ENCODE measurements at regions not wholly inside any gene's neighbourhood (a gene's known extent, or its start where the extent isn't known, plus 50 kb on each side); places are given as distances from the start of the nearest gene placed in this dataset.
"Not testable (repeated sequence)": the region's sequence is repeated elsewhere in the genome, so short reads cannot be mapped to it uniquely, and the experiment has no call there.

GRCh38 chr10:37003126-37003525 lies 122.3 kb upstream of the ANKRD30A start:
- no peak for TF ChIP-seq ZFX (IDR thresholded peaks at IDR 0.05)
- TF ChIP-seq, protein P1, sequence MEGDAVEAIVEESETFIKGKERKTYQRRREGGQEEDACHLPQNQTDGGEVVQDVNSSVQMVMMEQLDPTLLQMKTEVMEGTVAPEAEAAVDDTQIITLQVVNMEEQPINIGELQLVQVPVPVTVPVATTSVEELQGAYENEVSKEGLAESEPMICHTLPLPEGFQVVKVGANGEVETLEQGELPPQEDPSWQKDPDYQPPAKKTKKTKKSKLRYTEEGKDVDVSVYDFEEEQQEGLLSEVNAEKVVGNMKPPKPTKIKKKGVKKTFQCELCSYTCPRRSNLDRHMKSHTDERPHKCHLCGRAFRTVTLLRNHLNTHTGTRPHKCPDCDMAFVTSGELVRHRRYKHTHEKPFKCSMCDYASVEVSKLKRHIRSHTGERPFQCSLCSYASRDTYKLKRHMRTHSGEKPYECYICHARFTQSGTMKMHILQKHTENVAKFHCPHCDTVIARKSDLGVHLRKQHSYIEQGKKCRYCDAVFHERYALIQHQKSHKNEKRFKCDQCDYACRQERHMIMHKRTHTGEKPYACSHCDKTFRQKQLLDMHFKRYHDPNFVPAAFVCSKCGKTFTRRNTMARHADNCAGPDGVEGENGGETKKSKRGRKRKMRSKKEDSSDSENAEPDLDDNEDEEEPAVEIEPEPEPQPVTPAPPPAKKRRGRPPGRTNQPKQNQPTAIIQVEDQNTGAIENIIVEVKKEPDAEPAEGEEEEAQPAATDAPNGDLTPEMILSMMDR (conservative IDR thresholded peaks at IDR 0.05), result no peak
- H3K27ac ChIP-seq, result no peak overlapping the region

DNA sequence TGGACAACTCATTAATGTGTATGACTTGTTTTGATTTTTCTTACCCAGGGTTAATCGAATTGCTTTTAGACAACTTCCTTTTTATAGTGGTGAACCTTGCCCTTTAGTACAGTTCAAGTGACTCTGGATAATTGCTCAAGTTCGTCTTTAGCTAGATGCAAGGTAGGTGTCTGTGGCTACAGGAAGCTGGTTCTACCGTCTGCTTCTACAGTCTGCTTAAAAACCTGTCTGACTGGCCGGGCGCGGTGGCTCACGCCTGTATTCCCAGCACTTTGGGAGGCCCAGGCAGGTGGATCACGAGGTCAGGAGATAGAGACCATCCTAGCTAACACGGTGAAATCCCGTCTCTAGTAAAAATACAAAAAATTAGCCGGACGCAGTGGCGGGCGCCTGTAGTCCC lies 129.6 kb upstream of the ANKRD30A start:
- not testable (repeated sequence) for H3K27ac ChIP-seq

- TF ChIP-seq, protein P1 (conservative IDR thresholded peaks at IDR 0.05), result no peak
- TF ChIP-seq ZFX (IDR thresholded peaks at IDR 0.05), result no peak
Measured at GRCh38 chr10:36994886-36995285, 130.5 kb upstream of the ANKRD30A start.

DNA sequence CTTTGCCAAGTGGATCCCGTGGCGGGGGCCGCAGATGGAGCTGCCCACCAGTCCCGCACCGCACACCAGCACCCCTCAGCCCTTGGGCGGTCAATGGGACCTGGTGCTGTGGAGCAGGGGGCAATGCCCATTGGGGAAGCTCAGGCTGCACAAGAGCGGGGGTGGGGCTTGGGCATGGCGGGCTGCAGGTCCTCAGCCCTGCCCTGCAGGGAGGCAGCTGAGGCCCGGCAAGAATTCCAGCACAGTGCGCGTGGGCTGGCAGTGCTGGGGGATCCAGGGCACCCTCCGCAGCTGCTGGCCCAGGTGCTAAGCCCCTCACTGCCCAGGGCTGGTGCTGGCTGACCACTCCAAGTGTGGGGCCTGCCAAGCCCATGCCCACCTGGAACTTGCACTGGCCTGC lies 136.2 kb upstream of the ANKRD30A start:
- TF ChIP-seq ZFX (IDR thresholded peaks at IDR 0.05), result no peak
- TF ChIP-seq, protein P1 (conservative IDR thresholded peaks at IDR 0.05), result no peak
- H3K27ac ChIP-seq, result no peak overlapping the region

More at GRCh38 chr10:36994886-36995285, 130.5 kb upstream of the ANKRD30A start:
- H3K27ac ChIP-seq, result no peak overlapping the region

GRCh38 chr10:36946598-36946997 lies 178.8 kb upstream of the ANKRD30A start:
- no peak for TF ChIP-seq ZFX (IDR thresholded peaks at IDR 0.05)
- TF ChIP-seq, protein P1 (conservative IDR thresholded peaks at IDR 0.05), result no peak

DNA sequence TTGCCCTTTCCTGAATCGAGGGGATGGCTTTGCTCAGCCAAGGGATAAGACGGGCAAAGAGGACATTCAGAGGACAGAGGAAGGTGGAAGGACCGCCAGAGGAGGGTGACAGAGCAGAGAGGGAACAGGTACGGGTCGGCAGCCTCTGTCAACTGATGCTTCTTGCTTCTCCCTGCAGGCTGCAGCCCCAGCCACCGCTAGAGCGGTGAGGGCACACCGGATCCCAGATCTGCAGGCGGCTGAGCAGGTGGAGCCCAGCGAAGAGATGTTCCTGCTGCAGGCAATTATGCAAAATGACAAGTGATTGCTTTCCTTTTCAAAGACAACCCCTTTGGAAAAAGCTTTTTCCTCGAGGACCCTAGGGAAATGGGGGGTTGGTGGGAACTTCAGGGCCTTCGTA lies 181.9 kb upstream of the ANKRD30A start:
- TF ChIP-seq ZFX (IDR thresholded peaks at IDR 0.05), result no peak
- TF ChIP-seq, protein P1 (conservative IDR thresholded peaks at IDR 0.05), result no peak
- no peak overlapping the region for H3K27ac ChIP-seq

More at GRCh38 chr10:36946598-36946997, 178.8 kb upstream of the ANKRD30A start:
- H3K27ac ChIP-seq, result no peak overlapping the region

GRCh38 chr10:36942616-36943015 lies 182.8 kb upstream of the ANKRD30A start:
- TF ChIP-seq, protein P1 (conservative IDR thresholded peaks at IDR 0.05), result no peak
- TF ChIP-seq ZFX (IDR thresholded peaks at IDR 0.05), result no peak

GRCh38 chr10:36903040-36903439 lies 222.4 kb upstream of the ANKRD30A start:
- no peak for TF ChIP-seq ZFX (IDR thresholded peaks at IDR 0.05)
- TF ChIP-seq, protein P1 (conservative IDR thresholded peaks at IDR 0.05), result no peak

More at GRCh38 chr10:36942616-36943015, 182.8 kb upstream of the ANKRD30A start:
- H3K27ac ChIP-seq, result no peak overlapping the region

More at GRCh38 chr10:36903040-36903439, 222.4 kb upstream of the ANKRD30A start:
- H3K27ac ChIP-seq, result no peak overlapping the region

All from C4-2B (cell line).